ENCODE measurements at regions not wholly inside any gene's neighbourhood (a gene's known extent, or its start where the extent isn't known, plus 50 kb on each side); places are given as distances from the start of the nearest gene placed in this dataset.

- no peak overlapping the region for H3K9ac ChIP-seq (ENCODE audit: low read depth, low read length)
- H3K9me3 ChIP-seq (ENCODE audit: control insufficient read depth, insufficient read depth, low read length), result no peaks in the 10 kb centered on the region
- no peak overlapping the region for H4K91ac ChIP-seq (ENCODE audit: insufficient read depth, low read depth, low read length)
- H3K4ac ChIP-seq (ENCODE audit: low read depth, low read length), result no peak overlapping the region
- H3K23ac ChIP-seq (ENCODE audit: low read depth, low read length), result no peak overlapping the region
- no peaks in the 10 kb centered on the region for H3K36me3 ChIP-seq (ENCODE audit: control insufficient read depth, insufficient read depth, low read length)
- no peak overlapping the region for H3K18ac ChIP-seq (ENCODE audit: low read depth, low read length)
- ChIA-PET POLR2A (ENCODE audit: unreplicated experiment) (no interaction called here), CTCF (interaction anchor here (1.0 kb wide), 1 partner anchor 47 kb away, joined by 3 read pairs; no protein-coding TSS in a partner anchor)
- ATAC-seq (ENCODE audit: low read depth), result no peak
- H3K4me2 ChIP-seq (ENCODE audit: low read depth, low read length), result no peak overlapping the region
- dilution Hi-C loops (cut with HindIII; ENCODE audit: low sequenced_read_pairs, unreplicated experiment) (no loop called here), intact Hi-C loops (cut with micrococcal nuclease) (no loop called here), in situ Hi-C loops (cut with MboI; ENCODE audit: low sequenced_read_pairs) (no loop called here)
- no peak overlapping the region for H4K8ac ChIP-seq (ENCODE audit: low read depth in 2 of 2, low read length in 2 of 2)
- H2BK20ac ChIP-seq (ENCODE audit: low read depth, low read length), result no peak overlapping the region
- H2AK9ac ChIP-seq (replicated peaks; ENCODE audit: low read depth, low read length, poor library complexity), result no peak overlapping the region
- H4K20me1 ChIP-seq (ENCODE audit: insufficient read depth, low read length), result no peaks in the 10 kb centered on the region
- H3K14ac ChIP-seq (replicated peaks; ENCODE audit: low read depth, low read length), result no peak overlapping the region
- H3K4me3 ChIP-seq (ENCODE audit: insufficient read depth, low read depth, low read length), result no peak overlapping the region
- BruUV-seq (replicated peaks), result no TSS peak
- no peak overlapping the region for H2BK120ac ChIP-seq (ENCODE audit: low read depth, low read length)
- H4K5ac ChIP-seq (ENCODE audit: low read depth, low read length), result no peak overlapping the region
- no peak overlapping the region for H2AFZ ChIP-seq (replicated peaks; ENCODE audit: low read length, poor library complexity)
- H2BK5ac ChIP-seq (ENCODE audit: low read depth, low read length, poor library complexity, severe bottlenecking), result no peak overlapping the region
- peaks cover 3% of the 10 kb centered on the region for H3K9me1 ChIP-seq (ENCODE audit: insufficient read depth, low read length)
- no peak overlapping the region for H3K27ac ChIP-seq (ENCODE audit: insufficient read depth, low read length)
- no peak overlapping the region for H2AK5ac ChIP-seq (ENCODE audit: low read depth, low read length)
- no peak overlapping the region for H3K56ac ChIP-seq (ENCODE audit: extremely low read depth, insufficient read depth, low read length)
- no peaks in the 10 kb centered on the region for H3K27me3 ChIP-seq (ENCODE audit: control insufficient read depth, insufficient read depth, low read length)
- DNase-seq, result no peak
- TF ChIP-seq MXI1 (IDR thresholded peaks at IDR 0.05; ENCODE audit: borderline replicate concordance, low read depth, low read length), result no peak
- peak; percentile 86 for TF ChIP-seq MAFK (IDR thresholded peaks at IDR 0.05; ENCODE audit: low read depth, low read length)
- no peaks in the 10 kb centered on the region for H3K79me1 ChIP-seq (ENCODE audit: low read depth in 1 of 2, low read length in 2 of 2)
- no peaks in the 10 kb centered on the region; the same call in 1 of the 2 replicates for H3K4me1 ChIP-seq (ENCODE audit: control insufficient read depth, insufficient read depth, low read length)
- H2BK15ac ChIP-seq (ENCODE audit: low read depth, low read length), result no peak overlapping the region
- no CpG with 5 or more reads among the region's 3 CpGs for WGBS, 2 experiments (ENCODE audit: extremely low coverage in 2 of 2, insufficient read length in 1 of 2)
Observed at GRCh38 chr2:189364607-189365006, 76.7 kb upstream of the WDR75 start.

All from IMR-90 (cell line).